Uterus (tissue), 3 donors: ENCODE measurements at regions not wholly inside any gene's neighbourhood (a gene's known extent, or its start where the extent isn't known, plus 50 kb on each side); places are given as distances from the start of the nearest gene placed in this dataset.
A peak's percentile ranks its signal among the peaks of the same experiment; 100 is the strongest.

Experiments used
- DNase-seq, 2 donors: peaks; one replicate each; pipeline ENCODE4 v3.0.0-alpha.2; 2019 to 2020
- H3K27ac ChIP-seq, 2 donors: fragments of 200-600 bp; sonication (generic); 1 replicate in 1 of 2; 2 replicates in 1 of 2; pipeline ENCODE4 v1.5.1; 2016 to 2018
- H3K27me3 ChIP-seq, 2 donors: fragments of 200-600 bp; sonication (generic); one replicate each; pipeline ENCODE4 v1.5.1; 2018 to 2019; ENCODE audit warnings: control low read depth in 1 of 2
- H3K36me3 ChIP-seq, 2 donors: fragments of 200-600 bp; sonication (generic); one replicate each; pipeline ENCODE4 v1.5.1; 2019; ENCODE audit warnings: control low read depth in 1 of 2
- H3K4me1 ChIP-seq, 2 donors: fragments of 200-600 bp; sonication (generic); one replicate each; pipeline ENCODE4 v1.5.1; 2018 to 2019; ENCODE audit warnings: control low read depth in 1 of 2
- H3K4me3 ChIP-seq, 2 donors: fragments of 200-600 bp; sonication (generic); 1 replicate in 1 of 2; 2 replicates in 1 of 2; pipeline ENCODE4 v1.5.1; 2018 to 2019; ENCODE audit warnings: mild to moderate bottlenecking in 1 of 2
- H3K9me3 ChIP-seq, 2 donors: fragments of 200-600 bp; sonication (generic); one replicate each; pipeline ENCODE4 v1.5.1; 2019; ENCODE audit warnings: control low read depth in 1 of 2
- POLR2A ChIP-seq, 2 donors: fragments of 450-650 bp; IDR thresholded peaks; one replicate each; pipeline ENCODE4 v1.6.1; 2016; ENCODE audit warnings: antibody characterized with exemption in 2 of 2, mild to moderate bottlenecking in 1 of 2, moderate library complexity in 1 of 2
- intact Hi-C: fragments of 100-400 bp; cut with DNase I; formaldehyde crosslinking; loops from one replicate; pipeline ENCODE4 v1.15.1; 2023; ENCODE audit warnings: low total_unique reads
- TF ChIP-seq, protein P1 (sequence below), 4 experiments: fragments of 200-600 bp in 2 of 4; fragments of 450-650 bp in 2 of 4; sonication (generic) in 2 of 4; IDR thresholded peaks; one replicate each; pipeline ENCODE4 v1.5.1; 2016 to 2019; ENCODE audit warnings: antibody characterized with exemption in 4 of 4, mild to moderate bottlenecking in 2 of 4, moderate library complexity in 1 of 4
- donor health status: DM: yes; HTN: yes; CAD: no.

DNA sequence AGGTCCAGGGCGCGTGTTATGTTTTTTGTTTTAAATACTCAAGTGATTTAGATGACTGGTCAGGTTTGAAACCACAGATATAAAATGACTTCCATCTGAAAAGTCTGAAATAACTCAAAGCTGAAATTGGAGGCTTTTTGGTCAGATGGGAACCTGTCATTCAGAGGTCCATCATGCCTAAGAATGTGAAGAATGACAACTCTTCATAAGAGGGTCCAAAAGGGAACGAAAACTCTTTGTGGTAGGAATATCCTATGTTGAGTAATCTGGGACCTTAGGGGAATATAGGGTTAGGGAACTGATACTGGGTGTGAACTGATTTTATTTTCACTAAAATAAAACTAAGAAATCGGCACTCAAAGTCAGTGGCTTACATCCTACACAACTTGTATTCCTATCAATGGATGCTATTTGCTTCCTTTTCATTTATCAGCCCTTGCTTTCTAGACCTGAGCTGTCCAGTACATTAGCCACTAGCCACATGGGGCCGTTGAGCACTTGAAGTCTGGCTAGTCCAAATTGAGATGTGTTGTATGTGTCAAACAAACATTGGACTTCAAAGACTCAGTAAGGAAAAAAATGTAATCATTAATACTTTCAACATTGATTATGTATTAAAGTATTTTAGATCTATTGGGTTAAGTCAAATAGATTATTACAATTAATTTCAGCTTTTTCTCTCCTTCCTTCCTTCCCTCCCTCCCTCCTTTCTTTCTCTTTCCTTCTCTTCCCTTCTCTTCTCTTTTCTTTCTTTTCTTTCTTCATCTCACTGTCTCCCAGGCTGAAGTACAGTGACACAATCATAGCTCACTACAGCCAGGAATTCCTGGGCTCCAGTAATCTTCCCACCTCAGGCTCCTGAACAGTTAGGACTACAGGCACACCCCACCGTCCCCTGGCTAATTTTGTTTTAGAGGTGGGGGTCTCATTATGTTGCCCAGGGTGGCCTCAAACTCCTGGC, 56.5 kb upstream of the KDM7A start:
- TF ChIP-seq POLR2A (IDR thresholded peaks at IDR 0.05) = no peak
- TF ChIP-seq, protein P1, sequence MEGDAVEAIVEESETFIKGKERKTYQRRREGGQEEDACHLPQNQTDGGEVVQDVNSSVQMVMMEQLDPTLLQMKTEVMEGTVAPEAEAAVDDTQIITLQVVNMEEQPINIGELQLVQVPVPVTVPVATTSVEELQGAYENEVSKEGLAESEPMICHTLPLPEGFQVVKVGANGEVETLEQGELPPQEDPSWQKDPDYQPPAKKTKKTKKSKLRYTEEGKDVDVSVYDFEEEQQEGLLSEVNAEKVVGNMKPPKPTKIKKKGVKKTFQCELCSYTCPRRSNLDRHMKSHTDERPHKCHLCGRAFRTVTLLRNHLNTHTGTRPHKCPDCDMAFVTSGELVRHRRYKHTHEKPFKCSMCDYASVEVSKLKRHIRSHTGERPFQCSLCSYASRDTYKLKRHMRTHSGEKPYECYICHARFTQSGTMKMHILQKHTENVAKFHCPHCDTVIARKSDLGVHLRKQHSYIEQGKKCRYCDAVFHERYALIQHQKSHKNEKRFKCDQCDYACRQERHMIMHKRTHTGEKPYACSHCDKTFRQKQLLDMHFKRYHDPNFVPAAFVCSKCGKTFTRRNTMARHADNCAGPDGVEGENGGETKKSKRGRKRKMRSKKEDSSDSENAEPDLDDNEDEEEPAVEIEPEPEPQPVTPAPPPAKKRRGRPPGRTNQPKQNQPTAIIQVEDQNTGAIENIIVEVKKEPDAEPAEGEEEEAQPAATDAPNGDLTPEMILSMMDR (IDR thresholded peaks at IDR 0.05) = no peak
- H3K4me1 ChIP-seq = peaks cover 0 to 10% of the 10 kb centered on the region in 2 donors
- no peak for DNase-seq
- H3K9me3 ChIP-seq = no peaks in the 10 kb centered on the region
- H3K27ac ChIP-seq = no peak overlapping the region
- intact Hi-C loops = no loop called here
- no peak overlapping the region for H3K4me3 ChIP-seq
- H3K36me3 ChIP-seq = no peaks in the 10 kb centered on the region
- H3K27me3 ChIP-seq = peaks cover 0 to 4% of the 10 kb centered on the region in 2 donors

DNA sequence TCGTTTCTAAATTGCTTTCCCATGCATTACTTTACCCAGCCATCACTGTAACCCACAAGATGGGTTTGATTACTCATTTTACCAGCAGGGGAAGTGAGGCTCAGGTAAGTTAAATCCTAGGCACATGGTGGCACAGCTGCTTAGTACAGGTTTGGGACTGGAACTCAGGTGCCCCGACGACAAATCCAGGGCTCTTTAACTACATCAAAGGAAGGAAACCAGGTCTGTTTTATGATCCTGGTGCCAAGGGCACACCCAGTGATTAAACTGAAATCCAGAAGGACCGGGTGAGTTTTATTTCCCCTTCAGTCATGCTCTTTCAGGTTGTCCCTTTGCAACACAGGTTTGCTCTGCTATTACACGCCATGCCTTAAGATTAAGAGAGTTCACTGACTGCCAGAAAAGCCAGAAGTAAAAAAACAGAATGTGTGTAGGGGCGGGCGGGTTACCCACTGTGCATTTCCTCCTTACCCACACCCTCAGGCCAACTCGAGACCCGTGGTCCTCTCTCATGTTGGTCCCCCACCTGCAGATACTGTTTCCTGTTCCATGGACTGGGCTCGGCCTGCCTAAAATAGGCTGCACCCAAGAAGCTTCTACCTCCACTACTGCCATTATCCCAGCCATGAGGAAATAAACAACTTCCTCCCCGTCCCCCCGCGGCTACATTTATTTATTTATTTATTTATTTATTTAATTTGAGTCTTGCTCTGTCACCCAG, 55.1 kb upstream of the KDM7A start:
- Histone ChIP-seq H3K36me3 (no peaks in the 10 kb centered on the region), H3K9me3 (no peaks in the 10 kb centered on the region), H3K4me1 (peaks cover 0 to 10% of the 10 kb centered on the region in 2 donors), H3K4me3 (no peak overlapping the region), H3K27ac (no peak overlapping the region), H3K27me3 (peaks cover 0 to 4% of the 10 kb centered on the region in 2 donors)
- no peak for TF ChIP-seq POLR2A (IDR thresholded peaks at IDR 0.05)
- TF ChIP-seq, protein P1 (IDR thresholded peaks at IDR 0.05) = no peak
- DNase-seq = no peak
- intact Hi-C loops = no loop called here

- Histone ChIP-seq H3K27ac (no peak overlapping the region), H3K4me1 (peaks cover 0 to 10% of the 10 kb centered on the region in 2 donors), H3K36me3 (no peaks in the 10 kb centered on the region), H3K9me3 (no peaks in the 10 kb centered on the region), H3K4me3 (peak overlapping the region; percentile 26 to 39), H3K27me3 (peaks cover 0 to 4% of the 10 kb centered on the region in 2 donors)
- intact Hi-C loops = no loop called here
- TF ChIP-seq, protein P1 (IDR thresholded peaks at IDR 0.05) = no peak
- no peak for TF ChIP-seq POLR2A (IDR thresholded peaks at IDR 0.05)
- DNase-seq = peak in 1 of 2 donors; percentile 21
These were observed 54.3 kb upstream of the KDM7A start for GRCh38 chr7:140230861-140231770.

DNA sequence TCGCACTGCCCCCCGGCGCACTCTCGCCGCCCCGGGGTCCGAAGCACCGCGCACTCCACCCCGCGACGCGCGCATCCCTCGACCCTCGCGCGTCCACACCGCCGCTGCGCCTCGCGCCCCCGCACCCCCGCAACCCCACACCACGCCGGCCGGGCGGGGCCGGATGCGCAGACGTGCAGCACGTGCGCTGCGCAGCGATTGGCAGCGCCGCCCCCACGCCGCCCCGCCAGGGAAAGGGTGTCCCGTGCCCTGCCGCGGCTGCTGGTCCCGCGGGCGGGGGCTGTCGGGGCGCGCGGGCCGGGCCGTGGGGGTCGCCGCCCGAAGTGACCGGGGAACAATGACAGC, 53.7 kb upstream of the KDM7A start:
- DNase-seq = no peak
- Histone ChIP-seq H3K9me3 (no peaks in the 10 kb centered on the region), H3K27me3 (peaks cover 0 to 4% of the 10 kb centered on the region in 2 donors), H3K27ac (no peak overlapping the region), H3K36me3 (no peaks in the 10 kb centered on the region), H3K4me1 (peaks cover 0 to 10% of the 10 kb centered on the region in 2 donors), H3K4me3 (peak overlapping the region; percentile 26 to 39)
- intact Hi-C loops = no loop called here
- TF ChIP-seq, protein P1 (IDR thresholded peaks at IDR 0.05) = no peak
- no peak for TF ChIP-seq POLR2A (IDR thresholded peaks at IDR 0.05)
